Endothelial cell of umbilical vein (primary cell): ENCODE measurements at regions not wholly inside any gene's neighbourhood (a gene's known extent, or its start where the extent isn't known, plus 50 kb on each side); places are given as distances from the start of the nearest gene placed in this dataset.
"Not testable (repeated sequence)": the region's sequence is repeated elsewhere in the genome, so short reads cannot be mapped to it uniquely, and the experiment has no call there.

Experiments
- CTCF ChIP-seq, 2 donors: IDR thresholded peaks; 1 replicate in 1 of 2; 2 replicates in 1 of 2; pipeline ENCODE4 v1.5.1; 2011; ENCODE audit warnings: low read length in 2 of 2, mild to moderate bottlenecking in 2 of 2, moderate library complexity in 2 of 2, control low read depth in 1 of 2, inconsistent platforms in 1 of 2, low read depth in 1 of 2; ENCODE audit not compliant: insufficient read depth in 1 of 2; ENCODE audit errors: extremely low read depth in 1 of 2
- JUN ChIP-seq: IDR thresholded peaks from 2 replicates; pipeline ENCODE4 v1.6.1; 2011; ENCODE audit warnings: borderline replicate concordance, low read depth; ENCODE audit not compliant: insufficient read length, insufficient read depth
- POLR2A ChIP-seq: IDR thresholded peaks from 2 replicates; pipeline ENCODE4 v1.6.1; 2012; ENCODE audit warnings: low read depth, mild to moderate bottlenecking, control low read depth, low read length
- POLR2AphosphoS5 ChIP-seq: IDR thresholded peaks from 2 replicates; pipeline ENCODE4 v1.6.1; 2012; ENCODE audit warnings: low read depth, mild to moderate bottlenecking, control low read depth, low read length, moderate library complexity; ENCODE audit not compliant: insufficient read depth

- TF ChIP-seq POLR2AphosphoS5; POLR2A; CTCF (IDR thresholded peaks at IDR 0.05; ENCODE audit: extremely low read depth in 1 of 2, insufficient read depth in 1 of 2, low read depth in 1 of 2, low read length in 2 of 2); JUN: not testable (repeated sequence)
Measured at GRCh38 chr9:41619254-41619653, 430.1 kb upstream of the ZNG1F start.
